ENCODE measurements at regions not wholly inside any gene's neighbourhood (a gene's known extent, or its start where the extent isn't known, plus 50 kb on each side); places are given as distances from the start of the nearest gene placed in this dataset.

DNA sequence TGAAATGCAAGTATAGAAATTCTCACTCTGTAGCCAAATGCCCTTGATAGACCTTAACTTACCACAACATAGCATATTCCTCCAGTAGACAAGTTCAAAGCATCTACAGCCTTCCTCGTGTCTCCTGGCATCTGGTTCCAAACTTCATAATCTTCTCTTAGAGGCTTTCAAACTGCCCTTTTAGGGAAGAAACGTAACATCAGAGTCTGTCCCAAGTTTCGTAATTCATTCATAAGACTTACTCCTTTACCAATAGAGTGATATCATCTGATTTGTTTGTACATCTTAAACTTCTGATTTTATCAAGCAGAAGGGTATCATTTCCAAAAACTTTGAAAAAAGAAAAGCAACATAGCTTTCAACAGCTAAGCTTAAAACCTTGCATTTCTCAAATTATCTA is 137.4 kb downstream of the SPRY2 start:
- Histone ChIP-seq H3K4me1 (ENCODE audit: insufficient read depth) (no peaks in the 10 kb centered on the region), H3K4me3 (no peak overlapping the region), H3K79me2 (replicated peaks; ENCODE audit: insufficient read depth) (no peaks in the 10 kb centered on the region), H3F3A (replicated peaks; ENCODE audit: low read depth) (no peaks in the 10 kb centered on the region), H3K27me3 (ENCODE audit: insufficient read depth) (no peaks in the 10 kb centered on the region), H3K4me2 (no peak overlapping the region), H4K20me1 (replicated peaks; ENCODE audit: insufficient read depth) (no peaks in the 10 kb centered on the region), H3K9me2 (ENCODE audit: insufficient read depth) (no peaks in the 10 kb centered on the region; the same call in 1 of the 2 replicates), H3K36me3 (ENCODE audit: insufficient read depth) (no peaks in the 10 kb centered on the region), H2AFZ (0 out of 2 replicates have a peak overlapping the region, but pooled peaks have one; percentile 18), H3K27ac (ENCODE audit: low read depth) (no peak overlapping the region)
- Mint-ChIP-seq H3K27me3 (ENCODE audit: insufficient read depth, low read depth, poor library complexity) (peaks cover 1% of the 10 kb centered on the region), H3K36me3 (ENCODE audit: low read depth) (no peaks in the 10 kb centered on the region), H3K9me3 (no peaks in the 10 kb centered on the region), H3K27ac (no peak overlapping the region), H3K4me3 (no peak overlapping the region), H3K4me1 (peaks cover 8% of the 10 kb centered on the region; the same call in 2 of the 3 replicates)
- TF ChIP-seq, protein P1, sequence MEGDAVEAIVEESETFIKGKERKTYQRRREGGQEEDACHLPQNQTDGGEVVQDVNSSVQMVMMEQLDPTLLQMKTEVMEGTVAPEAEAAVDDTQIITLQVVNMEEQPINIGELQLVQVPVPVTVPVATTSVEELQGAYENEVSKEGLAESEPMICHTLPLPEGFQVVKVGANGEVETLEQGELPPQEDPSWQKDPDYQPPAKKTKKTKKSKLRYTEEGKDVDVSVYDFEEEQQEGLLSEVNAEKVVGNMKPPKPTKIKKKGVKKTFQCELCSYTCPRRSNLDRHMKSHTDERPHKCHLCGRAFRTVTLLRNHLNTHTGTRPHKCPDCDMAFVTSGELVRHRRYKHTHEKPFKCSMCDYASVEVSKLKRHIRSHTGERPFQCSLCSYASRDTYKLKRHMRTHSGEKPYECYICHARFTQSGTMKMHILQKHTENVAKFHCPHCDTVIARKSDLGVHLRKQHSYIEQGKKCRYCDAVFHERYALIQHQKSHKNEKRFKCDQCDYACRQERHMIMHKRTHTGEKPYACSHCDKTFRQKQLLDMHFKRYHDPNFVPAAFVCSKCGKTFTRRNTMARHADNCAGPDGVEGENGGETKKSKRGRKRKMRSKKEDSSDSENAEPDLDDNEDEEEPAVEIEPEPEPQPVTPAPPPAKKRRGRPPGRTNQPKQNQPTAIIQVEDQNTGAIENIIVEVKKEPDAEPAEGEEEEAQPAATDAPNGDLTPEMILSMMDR (conservative IDR thresholded peaks at IDR 0.05; ENCODE audit: low read depth in 2 of 2): no peak
- no peak for TF ChIP-seq STAT1 (IDR thresholded peaks at IDR 0.05; ENCODE audit: unreplicated experiment)
- TF ChIP-seq, protein P2, sequence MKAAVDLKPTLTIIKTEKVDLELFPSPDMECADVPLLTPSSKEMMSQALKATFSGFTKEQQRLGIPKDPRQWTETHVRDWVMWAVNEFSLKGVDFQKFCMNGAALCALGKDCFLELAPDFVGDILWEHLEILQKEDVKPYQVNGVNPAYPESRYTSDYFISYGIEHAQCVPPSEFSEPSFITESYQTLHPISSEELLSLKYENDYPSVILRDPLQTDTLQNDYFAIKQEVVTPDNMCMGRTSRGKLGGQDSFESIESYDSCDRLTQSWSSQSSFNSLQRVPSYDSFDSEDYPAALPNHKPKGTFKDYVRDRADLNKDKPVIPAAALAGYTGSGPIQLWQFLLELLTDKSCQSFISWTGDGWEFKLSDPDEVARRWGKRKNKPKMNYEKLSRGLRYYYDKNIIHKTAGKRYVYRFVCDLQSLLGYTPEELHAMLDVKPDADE (IDR thresholded peaks at IDR 0.05): no peak
- no peak for ATAC-seq
- no peak for DNase-seq (ENCODE audit: low spot score)

DNA sequence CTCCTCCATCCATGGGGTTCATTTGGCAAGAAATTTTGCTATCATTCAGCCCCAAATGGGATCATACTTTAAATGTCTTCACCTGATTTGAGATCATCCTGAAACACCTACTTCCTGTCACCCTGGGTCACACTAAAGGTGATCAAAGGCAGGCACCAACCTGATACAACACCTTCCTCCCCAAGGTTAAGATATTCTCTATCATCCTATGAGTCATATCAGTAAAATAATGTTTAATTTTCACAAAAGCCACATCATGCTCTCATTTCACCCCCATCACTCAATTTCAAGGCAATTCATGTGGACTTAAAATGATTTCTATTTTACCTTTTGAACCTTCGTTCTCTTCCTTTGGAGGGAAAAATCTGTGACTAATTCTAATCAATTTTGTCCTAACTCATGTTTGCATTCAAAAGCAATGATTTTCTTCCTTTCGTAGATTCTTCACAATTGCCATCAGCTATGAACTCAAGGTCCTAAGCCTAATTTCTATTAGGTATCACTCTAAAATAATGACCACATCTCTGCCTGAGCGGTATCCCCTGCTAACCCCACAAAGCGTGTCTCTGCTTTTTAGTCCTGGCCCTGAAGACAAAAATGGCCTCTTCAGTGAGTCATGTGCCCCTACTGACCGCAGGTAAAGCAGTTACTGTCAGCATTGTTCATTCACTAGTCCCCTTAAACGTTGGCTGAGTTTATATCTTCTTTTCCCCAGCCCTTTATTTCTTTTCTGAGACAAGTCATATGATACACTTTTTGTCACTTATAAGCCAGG is 139.0 kb downstream of the SPRY2 start:
- no peaks in the 10 kb centered on the region for H3K4me1 ChIP-seq (ENCODE audit: insufficient read depth)
- DNase-seq (ENCODE audit: low spot score) (no peak), ATAC-seq (no peak)
- no peaks in the 10 kb centered on the region for H3K27me3 ChIP-seq (ENCODE audit: insufficient read depth)
- H3F3A ChIP-seq (replicated peaks; ENCODE audit: low read depth): no peaks in the 10 kb centered on the region
- H3K4me2 ChIP-seq: no peak overlapping the region
- Mint-ChIP-seq H3K4me3 (no peak overlapping the region), H3K9me3 (no peaks in the 10 kb centered on the region), H3K27me3 (ENCODE audit: insufficient read depth, low read depth, poor library complexity) (no peaks in the 10 kb centered on the region), H3K27ac (no peak overlapping the region), H3K36me3 (ENCODE audit: low read depth) (no peaks in the 10 kb centered on the region), H3K4me1 (peaks cover 8% of the 10 kb centered on the region; the same call in 2 of the 3 replicates)
- no peak for TF ChIP-seq ZNF114 (CRISPR knock-in tag; IDR thresholded peaks at IDR 0.05)
- TF ChIP-seq EZH2phosphoT487 (IDR thresholded peaks at IDR 0.05; ENCODE audit: unreplicated experiment): no peak
- no peak for TF ChIP-seq STAT1 (IDR thresholded peaks at IDR 0.05; ENCODE audit: unreplicated experiment)
- TF ChIP-seq, protein P3, sequence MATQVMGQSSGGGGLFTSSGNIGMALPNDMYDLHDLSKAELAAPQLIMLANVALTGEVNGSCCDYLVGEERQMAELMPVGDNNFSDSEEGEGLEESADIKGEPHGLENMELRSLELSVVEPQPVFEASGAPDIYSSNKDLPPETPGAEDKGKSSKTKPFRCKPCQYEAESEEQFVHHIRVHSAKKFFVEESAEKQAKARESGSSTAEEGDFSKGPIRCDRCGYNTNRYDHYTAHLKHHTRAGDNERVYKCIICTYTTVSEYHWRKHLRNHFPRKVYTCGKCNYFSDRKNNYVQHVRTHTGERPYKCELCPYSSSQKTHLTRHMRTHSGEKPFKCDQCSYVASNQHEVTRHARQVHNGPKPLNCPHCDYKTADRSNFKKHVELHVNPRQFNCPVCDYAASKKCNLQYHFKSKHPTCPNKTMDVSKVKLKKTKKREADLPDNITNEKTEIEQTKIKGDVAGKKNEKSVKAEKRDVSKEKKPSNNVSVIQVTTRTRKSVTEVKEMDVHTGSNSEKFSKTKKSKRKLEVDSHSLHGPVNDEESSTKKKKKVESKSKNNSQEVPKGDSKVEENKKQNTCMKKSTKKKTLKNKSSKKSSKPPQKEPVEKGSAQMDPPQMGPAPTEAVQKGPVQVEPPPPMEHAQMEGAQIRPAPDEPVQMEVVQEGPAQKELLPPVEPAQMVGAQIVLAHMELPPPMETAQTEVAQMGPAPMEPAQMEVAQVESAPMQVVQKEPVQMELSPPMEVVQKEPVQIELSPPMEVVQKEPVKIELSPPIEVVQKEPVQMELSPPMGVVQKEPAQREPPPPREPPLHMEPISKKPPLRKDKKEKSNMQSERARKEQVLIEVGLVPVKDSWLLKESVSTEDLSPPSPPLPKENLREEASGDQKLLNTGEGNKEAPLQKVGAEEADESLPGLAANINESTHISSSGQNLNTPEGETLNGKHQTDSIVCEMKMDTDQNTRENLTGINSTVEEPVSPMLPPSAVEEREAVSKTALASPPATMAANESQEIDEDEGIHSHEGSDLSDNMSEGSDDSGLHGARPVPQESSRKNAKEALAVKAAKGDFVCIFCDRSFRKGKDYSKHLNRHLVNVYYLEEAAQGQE (IDR thresholded peaks at IDR 0.05; ENCODE audit: unreplicated experiment): no peak
- TF ChIP-seq EZH2 (IDR thresholded peaks at IDR 0.05; ENCODE audit: low read depth, unreplicated experiment): no peak
- no peak for TF ChIP-seq NANOG (IDR thresholded peaks at IDR 0.05; ENCODE audit: borderline replicate concordance)
- H3K4me3 ChIP-seq: no peak overlapping the region
- no peak overlapping the region for H3K27ac ChIP-seq (ENCODE audit: low read depth)
- no peaks in the 10 kb centered on the region; the same call in 1 of the 2 replicates for H3K9me2 ChIP-seq (ENCODE audit: insufficient read depth)
- H3K79me2 ChIP-seq (replicated peaks; ENCODE audit: insufficient read depth): no peaks in the 10 kb centered on the region
- H4K20me1 ChIP-seq (replicated peaks; ENCODE audit: insufficient read depth): no peaks in the 10 kb centered on the region
- H2AFZ ChIP-seq: peak overlapping the region; percentile 78
- H3K36me3 ChIP-seq (ENCODE audit: insufficient read depth): no peaks in the 10 kb centered on the region

Measured in GM23338 (cell line).